Stomach (tissue), 4 donors: ENCODE measurements at regions not wholly inside any gene's neighbourhood (a gene's known extent, or its start where the extent isn't known, plus 50 kb on each side); places are given as distances from the start of the nearest gene placed in this dataset.

Experiments
- EP300 ChIP-seq: sonication (generic); formaldehyde crosslinking; IDR thresholded peaks from one replicate; pipeline ENCODE4 v1.6.1; 2017; ENCODE audit warnings: antibody characterized with exemption
- TF ChIP-seq, protein P1 (sequence below), 7 experiments: fragments of 450-650 bp in 4 of 7; fragments of 200-600 bp in 3 of 7; sonication (generic) in 3 of 7; IDR thresholded peaks; one replicate each; pipeline ENCODE4 v1.5.1; 2016 to 2019; ENCODE audit warnings: antibody characterized with exemption in 7 of 7, control low read depth in 2 of 7, mild to moderate bottlenecking in 1 of 7

DNA sequence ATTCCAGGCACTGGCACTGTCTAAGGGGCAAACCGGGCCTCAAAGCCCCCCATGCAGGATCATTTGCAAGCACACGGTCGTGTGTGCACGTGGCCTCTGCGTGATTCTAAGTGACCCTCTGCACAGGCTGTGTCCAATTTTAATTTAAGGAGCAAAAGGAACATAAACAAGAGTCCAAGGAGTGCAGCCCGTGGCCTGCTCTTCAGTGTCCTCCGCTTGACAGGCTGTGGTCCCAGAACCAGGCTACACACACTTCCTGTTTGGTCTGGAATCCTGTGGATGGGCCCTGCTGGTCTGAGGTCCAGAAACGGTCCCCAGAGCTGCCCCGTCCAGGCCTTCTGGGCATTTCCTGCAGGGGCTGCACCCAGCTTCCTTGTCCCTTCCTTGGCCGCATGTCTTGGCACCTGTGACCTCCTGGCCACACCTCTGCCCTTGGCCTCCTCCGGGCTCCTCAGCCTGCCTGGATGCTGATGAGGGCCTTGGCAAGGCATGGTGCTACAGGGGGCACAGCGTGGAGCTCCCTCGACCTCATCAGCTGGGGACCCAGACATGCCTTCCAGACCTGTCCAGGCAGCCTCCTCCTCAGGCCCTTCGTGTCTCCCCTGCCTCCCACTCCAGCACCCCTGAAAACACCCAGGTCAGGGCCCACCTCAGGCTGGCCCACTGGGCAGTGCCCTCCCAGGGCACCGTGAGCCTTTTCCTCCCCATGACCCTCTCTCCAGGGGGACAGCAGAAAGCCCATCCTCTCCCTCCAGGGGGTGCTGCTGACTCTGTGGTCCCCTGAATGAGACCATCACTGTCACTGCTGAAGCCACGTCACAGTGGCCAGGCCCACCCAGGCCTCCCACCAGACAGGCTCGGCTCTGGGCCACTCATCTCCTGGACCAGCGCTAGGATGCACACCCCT is 136.4 kb upstream of the GPC1 start:
- TF ChIP-seq, protein P1, sequence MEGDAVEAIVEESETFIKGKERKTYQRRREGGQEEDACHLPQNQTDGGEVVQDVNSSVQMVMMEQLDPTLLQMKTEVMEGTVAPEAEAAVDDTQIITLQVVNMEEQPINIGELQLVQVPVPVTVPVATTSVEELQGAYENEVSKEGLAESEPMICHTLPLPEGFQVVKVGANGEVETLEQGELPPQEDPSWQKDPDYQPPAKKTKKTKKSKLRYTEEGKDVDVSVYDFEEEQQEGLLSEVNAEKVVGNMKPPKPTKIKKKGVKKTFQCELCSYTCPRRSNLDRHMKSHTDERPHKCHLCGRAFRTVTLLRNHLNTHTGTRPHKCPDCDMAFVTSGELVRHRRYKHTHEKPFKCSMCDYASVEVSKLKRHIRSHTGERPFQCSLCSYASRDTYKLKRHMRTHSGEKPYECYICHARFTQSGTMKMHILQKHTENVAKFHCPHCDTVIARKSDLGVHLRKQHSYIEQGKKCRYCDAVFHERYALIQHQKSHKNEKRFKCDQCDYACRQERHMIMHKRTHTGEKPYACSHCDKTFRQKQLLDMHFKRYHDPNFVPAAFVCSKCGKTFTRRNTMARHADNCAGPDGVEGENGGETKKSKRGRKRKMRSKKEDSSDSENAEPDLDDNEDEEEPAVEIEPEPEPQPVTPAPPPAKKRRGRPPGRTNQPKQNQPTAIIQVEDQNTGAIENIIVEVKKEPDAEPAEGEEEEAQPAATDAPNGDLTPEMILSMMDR (IDR thresholded peaks at IDR 0.05): no peak
- TF ChIP-seq EP300: no peak
